ENCODE measurements at regions not wholly inside any gene's neighbourhood (a gene's known extent, or its start where the extent isn't known, plus 50 kb on each side); places are given as distances from the start of the nearest gene placed in this dataset.

DNA sequence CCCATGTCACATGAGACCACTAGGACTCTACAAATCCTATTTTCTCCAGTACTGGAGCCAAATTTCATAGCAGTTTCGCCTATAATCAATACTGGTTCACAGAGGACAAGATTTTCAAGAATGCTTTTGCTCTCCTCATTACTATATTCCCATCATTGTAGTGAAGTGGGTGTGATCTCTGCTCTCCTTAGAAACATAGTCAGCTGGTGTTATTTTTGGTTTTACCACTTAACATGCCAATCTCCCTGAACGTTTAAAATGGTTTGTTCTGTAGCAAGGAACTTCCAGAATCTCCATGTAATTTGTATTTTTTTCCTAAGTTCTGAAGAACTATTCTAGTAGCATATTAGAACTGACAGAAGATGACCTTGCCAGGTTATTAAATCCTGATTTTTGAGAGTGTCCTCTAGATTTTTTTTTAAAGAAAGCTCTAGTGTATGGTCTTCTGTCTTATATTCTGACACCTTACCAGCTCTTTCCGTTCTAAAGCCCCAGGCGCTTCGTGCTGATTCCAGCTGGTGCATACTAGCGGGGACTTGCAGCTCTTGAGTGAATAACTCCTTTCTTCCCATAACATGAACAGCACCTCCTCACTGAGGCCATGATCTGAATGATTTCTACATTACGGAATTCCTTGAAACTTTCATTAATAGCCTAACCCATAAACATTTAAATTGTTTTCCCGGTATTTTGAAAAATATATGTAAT lies 1372.9 kb downstream of the TECRL start:
- no peaks in the 10 kb centered on the region for H3K27me3 Mint-ChIP-seq
- DNase-seq = no peak
- no peak overlapping the region for H3K4me3 Mint-ChIP-seq
- no peaks in the 10 kb centered on the region for H3K36me3 Mint-ChIP-seq (ENCODE audit: low read depth)
- no peaks in the 10 kb centered on the region for H3K4me1 Mint-ChIP-seq
- ChIA-PET CTCF (no interaction called here), POLR2A (no interaction called here)
- H3K9me3 Mint-ChIP-seq = peaks cover 12% of the 10 kb centered on the region
- H3K27ac Mint-ChIP-seq = no peak overlapping the region

DNA sequence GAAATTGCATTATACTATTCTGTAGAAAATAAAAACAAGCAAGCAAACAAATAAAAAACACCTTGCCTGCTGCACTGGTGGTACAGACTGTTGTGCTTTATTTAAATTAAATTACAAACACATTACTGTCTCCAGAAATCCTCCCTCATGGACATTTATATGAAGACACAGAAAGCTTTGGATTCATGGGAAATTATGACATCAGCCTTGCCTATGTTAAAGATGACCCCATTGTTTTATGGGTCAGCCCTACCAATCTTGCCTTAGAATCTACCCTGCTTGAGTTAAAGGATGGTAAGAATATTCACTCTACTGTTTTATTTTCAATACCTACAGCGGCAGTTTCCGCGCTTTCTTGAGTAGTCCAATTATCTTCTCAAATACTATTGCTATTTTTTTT lies 1379.9 kb downstream of the TECRL start:
- POLR2A ChIA-PET = no interaction called here
- CTCF ChIA-PET = no interaction called here
- Mint-ChIP-seq H3K36me3 (ENCODE audit: low read depth) (no peaks in the 10 kb centered on the region), H3K4me1 (no peaks in the 10 kb centered on the region), H3K27me3 (no peaks in the 10 kb centered on the region), H3K9me3 (peaks cover 6% of the 10 kb centered on the region), H3K27ac (no peak overlapping the region), H3K4me3 (no peak overlapping the region)
- no peak for DNase-seq

DNA sequence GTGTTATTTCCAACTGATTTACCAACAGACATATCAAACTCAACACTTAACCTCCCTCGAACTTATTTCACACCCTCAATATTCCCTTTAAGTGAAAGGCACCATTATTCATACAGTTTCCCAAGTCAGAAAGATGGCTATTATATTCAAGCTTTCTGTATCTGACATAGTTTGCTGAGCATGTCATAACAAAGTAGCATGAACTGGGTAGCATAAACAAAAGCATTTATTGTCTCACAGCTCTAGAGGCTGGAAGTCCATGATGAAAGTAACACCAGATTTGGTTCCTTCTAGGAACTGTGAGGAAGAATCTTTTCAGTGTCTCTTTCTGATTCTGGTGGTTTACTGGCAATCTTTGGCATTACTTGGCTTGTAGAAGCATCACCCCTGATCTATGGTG lies 1388.6 kb downstream of the TECRL start:
- Mint-ChIP-seq H3K27me3 (no peaks in the 10 kb centered on the region), H3K4me3 (no peak overlapping the region), H3K27ac (no peak overlapping the region), H3K9me3 (peaks cover 17% of the 10 kb centered on the region), H3K36me3 (ENCODE audit: low read depth) (no peaks in the 10 kb centered on the region), H3K4me1 (no peaks in the 10 kb centered on the region)
- ChIA-PET CTCF (no interaction called here), POLR2A (no interaction called here)
- DNase-seq = no peak

DNA sequence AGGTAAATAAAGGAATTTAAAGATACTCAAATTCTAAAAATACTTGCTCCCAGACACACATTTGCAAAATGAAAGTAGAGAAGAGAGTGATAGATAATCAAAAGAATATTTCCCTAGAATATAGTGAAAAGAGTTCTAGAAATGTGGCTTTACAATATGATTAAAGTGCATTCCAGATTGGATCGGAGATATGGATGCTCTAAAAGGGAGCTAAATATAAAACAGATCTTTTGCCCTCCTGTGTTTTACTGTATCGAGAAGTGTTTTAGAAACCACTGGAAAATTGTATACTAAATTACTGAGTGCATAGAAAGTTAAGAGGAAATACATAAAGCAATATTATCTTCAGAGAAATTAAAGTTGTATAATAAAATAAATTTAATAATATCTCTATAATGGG lies 1392.0 kb downstream of the TECRL start:
- POLR2A ChIA-PET = no interaction called here
- Mint-ChIP-seq H3K27ac (no peak overlapping the region), H3K4me3 (no peak overlapping the region), H3K27me3 (no peaks in the 10 kb centered on the region), H3K36me3 (ENCODE audit: low read depth) (no peaks in the 10 kb centered on the region), H3K4me1 (no peaks in the 10 kb centered on the region), H3K9me3 (peaks cover 13% of the 10 kb centered on the region)
- CTCF ChIA-PET = no interaction called here
- DNase-seq = no peak

DNA sequence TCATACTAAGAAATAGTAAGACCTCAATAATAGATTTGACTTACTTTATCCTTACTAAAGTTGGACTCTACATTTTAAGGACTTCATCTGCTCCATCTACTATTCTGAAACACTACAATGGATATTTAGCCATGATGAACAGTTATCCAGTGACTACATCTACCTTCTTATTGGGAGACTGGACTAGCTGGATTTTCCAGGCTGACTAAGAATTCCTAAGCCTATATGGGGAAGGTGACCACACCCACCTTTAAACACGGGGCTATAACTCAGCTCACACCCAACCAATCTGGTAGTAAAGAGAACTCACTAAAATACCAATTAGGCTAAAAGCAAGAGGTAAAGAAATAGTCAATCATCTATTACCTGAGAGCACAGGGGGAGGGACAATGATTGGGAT lies 1438.4 kb downstream of the TECRL start:
- H3K4me3 Mint-ChIP-seq = no peak overlapping the region

DNA sequence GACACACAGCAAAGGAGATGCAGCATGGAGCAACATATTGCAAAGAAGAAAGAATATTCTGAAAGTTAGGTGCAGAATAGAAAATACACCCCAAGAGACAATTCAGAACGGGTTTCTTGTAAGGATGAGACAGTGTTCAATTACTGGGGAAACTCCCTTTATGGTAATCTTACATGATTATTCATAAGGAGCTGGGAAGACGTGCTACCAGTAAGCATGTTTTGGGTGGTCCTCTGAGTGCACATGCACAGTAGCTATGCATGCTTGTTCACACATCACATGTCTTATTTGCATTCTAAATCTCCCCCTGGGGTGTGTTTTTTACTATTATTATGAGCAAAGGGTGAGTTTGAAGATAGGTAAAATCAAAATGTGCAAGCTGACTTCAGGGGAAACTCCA lies 1448.8 kb downstream of the TECRL start:
- POLR2A ChIA-PET = no interaction called here
- CTCF ChIA-PET = no interaction called here
- no peak overlapping the region for H3K4me3 Mint-ChIP-seq

More for the DNA sequence above, 1438.4 kb downstream of the TECRL start:
- no peaks in the 10 kb centered on the region for H3K36me3 Mint-ChIP-seq (ENCODE audit: low read depth)
- no peaks in the 10 kb centered on the region for H3K4me1 Mint-ChIP-seq
- peaks cover 13% of the 10 kb centered on the region for H3K9me3 Mint-ChIP-seq
- ChIA-PET POLR2A (no interaction called here), CTCF (no interaction called here)
- no peak overlapping the region for H3K27ac Mint-ChIP-seq
- no peaks in the 10 kb centered on the region for H3K27me3 Mint-ChIP-seq
- DNase-seq = no peak

DNA sequence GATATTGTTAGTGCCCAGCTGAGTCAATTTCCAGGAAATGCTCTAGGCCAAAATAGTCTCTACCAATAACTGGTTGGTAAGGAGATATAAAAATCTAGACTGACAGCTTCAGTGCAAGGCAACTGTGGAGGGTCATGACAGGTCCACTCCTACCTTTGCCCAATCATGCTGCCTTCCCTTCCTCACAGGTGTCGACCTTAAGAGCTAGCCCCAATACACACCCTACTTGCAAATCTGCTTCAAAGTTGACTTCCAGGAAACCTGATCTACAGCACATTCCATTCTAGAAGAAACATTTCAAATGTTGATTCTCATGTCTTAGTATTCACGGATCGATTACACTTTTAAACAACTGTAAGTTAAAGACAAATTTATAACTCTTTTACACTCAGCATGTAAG lies 1455.5 kb downstream of the TECRL start:
- H3K27me3 Mint-ChIP-seq = no peaks in the 10 kb centered on the region
- POLR2A ChIA-PET = no interaction called here
- no peak overlapping the region for H3K27ac Mint-ChIP-seq
- H3K4me1 Mint-ChIP-seq = no peaks in the 10 kb centered on the region
- no peak overlapping the region for H3K4me3 Mint-ChIP-seq
- peaks cover 9% of the 10 kb centered on the region for H3K9me3 Mint-ChIP-seq
- no peak for DNase-seq
- H3K36me3 Mint-ChIP-seq (ENCODE audit: low read depth) = no peaks in the 10 kb centered on the region
- CTCF ChIA-PET = no interaction called here

More for the DNA sequence above, 1448.8 kb downstream of the TECRL start:
- DNase-seq = no peak
- Mint-ChIP-seq H3K36me3 (ENCODE audit: low read depth) (no peaks in the 10 kb centered on the region), H3K9me3 (peaks cover 2% of the 10 kb centered on the region), H3K4me1 (no peaks in the 10 kb centered on the region), H3K27ac (no peak overlapping the region), H3K27me3 (no peaks in the 10 kb centered on the region)

DNA sequence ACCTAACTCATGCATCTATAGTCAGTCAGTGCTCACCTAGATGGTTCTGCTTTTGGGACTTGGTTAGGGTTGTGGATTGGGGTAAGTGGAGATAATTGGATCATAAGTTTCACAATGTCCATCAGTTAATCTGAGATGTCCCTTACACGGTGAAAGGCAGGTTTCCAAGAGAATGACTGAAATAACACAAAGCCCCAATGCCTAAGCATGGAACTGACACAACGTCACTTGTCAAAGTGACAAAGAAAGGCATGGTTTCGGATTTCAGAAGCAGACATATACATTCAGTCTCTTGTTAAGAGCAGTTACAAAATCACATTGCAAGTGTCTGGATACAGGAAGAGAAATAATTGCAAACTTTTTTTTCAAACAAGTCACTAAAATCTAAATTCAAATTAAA lies 1456.9 kb downstream of the TECRL start:
- no peak overlapping the region for H3K27ac Mint-ChIP-seq
- peaks cover 9% of the 10 kb centered on the region for H3K9me3 Mint-ChIP-seq
- no peaks in the 10 kb centered on the region for H3K36me3 Mint-ChIP-seq (ENCODE audit: low read depth)
- POLR2A ChIA-PET = no interaction called here
- H3K4me3 Mint-ChIP-seq = no peak overlapping the region
- no peaks in the 10 kb centered on the region for H3K4me1 Mint-ChIP-seq
- CTCF ChIA-PET = no interaction called here
- DNase-seq = no peak
- H3K27me3 Mint-ChIP-seq = no peaks in the 10 kb centered on the region

DNA sequence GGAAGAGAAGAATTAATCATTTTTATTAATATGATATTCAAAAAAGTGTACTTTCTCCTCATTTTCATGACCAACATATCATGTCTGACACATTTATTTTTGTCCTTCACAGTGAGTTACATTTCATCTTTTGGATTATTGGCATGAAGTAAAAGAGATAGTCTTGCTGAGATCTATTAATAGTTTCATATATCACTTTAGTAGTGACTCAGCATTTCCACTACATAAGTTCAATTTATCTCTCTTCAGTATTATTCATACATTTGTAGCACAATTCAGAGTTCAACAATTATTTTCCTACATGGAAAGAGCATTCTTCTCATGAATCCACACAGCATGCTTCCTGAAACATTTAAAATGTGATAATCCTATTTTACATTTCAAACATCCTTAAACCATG lies 1461.1 kb downstream of the TECRL start:
- POLR2A ChIA-PET = no interaction called here
- CTCF ChIA-PET = no interaction called here
- H3K27me3 Mint-ChIP-seq = no peaks in the 10 kb centered on the region

DNA sequence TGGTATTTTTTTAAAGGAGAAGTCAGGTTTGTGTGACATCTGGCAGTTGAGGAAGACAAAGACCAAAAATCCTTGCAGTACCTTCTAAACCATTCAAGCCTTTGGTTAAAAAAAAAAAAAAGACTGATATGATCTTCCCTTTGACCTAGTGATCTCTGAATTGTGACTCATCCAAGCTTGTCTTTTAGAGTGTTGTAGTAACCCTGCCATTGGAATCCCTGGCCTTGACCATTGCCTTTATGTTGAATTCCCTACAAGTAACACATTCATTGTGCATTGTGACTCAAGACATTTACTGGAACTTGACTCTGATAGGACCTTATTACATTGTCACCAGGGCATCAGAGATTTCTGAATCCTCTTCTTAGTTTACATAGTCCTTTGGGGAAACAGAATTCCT lies 1469.0 kb downstream of the TECRL start:
- no peak overlapping the region for H3K27ac Mint-ChIP-seq
- CTCF ChIA-PET = no interaction called here
- H3K4me3 Mint-ChIP-seq = no peak overlapping the region
- H3K27me3 Mint-ChIP-seq = no peaks in the 10 kb centered on the region
- peaks cover 11% of the 10 kb centered on the region for H3K9me3 Mint-ChIP-seq
- POLR2A ChIA-PET = no interaction called here
- no peaks in the 10 kb centered on the region for H3K4me1 Mint-ChIP-seq
- no peaks in the 10 kb centered on the region for H3K36me3 Mint-ChIP-seq (ENCODE audit: low read depth)
- DNase-seq = no peak

More for the DNA sequence above, 1461.1 kb downstream of the TECRL start:
- Mint-ChIP-seq H3K4me1 (no peaks in the 10 kb centered on the region), H3K36me3 (ENCODE audit: low read depth) (no peaks in the 10 kb centered on the region), H3K27ac (no peak overlapping the region), H3K4me3 (no peak overlapping the region), H3K9me3 (peaks cover 2% of the 10 kb centered on the region)
- DNase-seq = no peak

DNA sequence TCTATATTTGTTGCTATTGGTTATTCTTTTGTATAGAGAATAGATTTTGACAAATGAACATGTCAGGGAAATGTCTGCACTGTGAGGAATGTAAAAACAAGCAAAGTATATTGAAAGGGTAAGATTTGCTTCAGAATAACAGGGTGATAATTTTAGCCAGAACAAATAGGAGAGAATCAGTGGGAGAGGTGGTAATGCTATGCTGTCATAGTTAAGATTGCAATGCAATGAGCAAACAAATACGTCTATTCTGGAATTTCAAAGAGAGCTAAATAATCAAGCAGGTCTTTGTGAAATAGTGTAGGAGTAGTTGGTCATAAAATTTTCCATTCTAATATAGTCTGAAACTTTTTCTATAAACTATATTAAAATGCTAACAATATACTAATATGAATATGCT lies 1478.4 kb downstream of the TECRL start:
- Mint-ChIP-seq H3K4me1 (no peaks in the 10 kb centered on the region), H3K36me3 (ENCODE audit: low read depth) (no peaks in the 10 kb centered on the region)

DNA sequence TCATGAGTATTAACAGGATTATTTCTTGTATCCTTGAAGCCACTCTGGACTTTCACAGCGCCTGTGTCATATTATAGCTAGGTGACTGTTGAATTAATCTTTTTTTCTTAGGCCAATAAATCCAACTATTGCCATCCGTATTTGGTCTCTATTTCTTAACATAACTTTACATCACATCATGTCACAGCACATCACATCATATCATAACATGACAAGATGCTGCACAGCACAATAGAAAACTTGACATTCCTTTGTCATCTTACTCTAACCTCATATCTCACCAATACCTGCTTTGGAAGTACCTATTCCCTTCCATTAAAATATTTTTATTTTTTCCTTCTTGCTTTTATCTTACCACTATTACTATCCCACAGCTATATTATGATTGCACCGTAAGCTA lies 1480.8 kb downstream of the TECRL start:
- Mint-ChIP-seq H3K27me3 (no peaks in the 10 kb centered on the region), H3K36me3 (ENCODE audit: low read depth) (no peaks in the 10 kb centered on the region), H3K4me3 (no peak overlapping the region), H3K9me3 (peaks cover 5% of the 10 kb centered on the region), H3K27ac (no peak overlapping the region), H3K4me1 (no peaks in the 10 kb centered on the region)
- CTCF ChIA-PET = no interaction called here
- POLR2A ChIA-PET = no interaction called here
- no peak for DNase-seq

More for the DNA sequence above, 1478.4 kb downstream of the TECRL start:
- DNase-seq = no peak
- H3K27ac Mint-ChIP-seq = no peak overlapping the region
- ChIA-PET POLR2A (no interaction called here), CTCF (no interaction called here)
- peaks cover 11% of the 10 kb centered on the region for H3K9me3 Mint-ChIP-seq
- no peak overlapping the region for H3K4me3 Mint-ChIP-seq
- H3K27me3 Mint-ChIP-seq = no peaks in the 10 kb centered on the region

DNA sequence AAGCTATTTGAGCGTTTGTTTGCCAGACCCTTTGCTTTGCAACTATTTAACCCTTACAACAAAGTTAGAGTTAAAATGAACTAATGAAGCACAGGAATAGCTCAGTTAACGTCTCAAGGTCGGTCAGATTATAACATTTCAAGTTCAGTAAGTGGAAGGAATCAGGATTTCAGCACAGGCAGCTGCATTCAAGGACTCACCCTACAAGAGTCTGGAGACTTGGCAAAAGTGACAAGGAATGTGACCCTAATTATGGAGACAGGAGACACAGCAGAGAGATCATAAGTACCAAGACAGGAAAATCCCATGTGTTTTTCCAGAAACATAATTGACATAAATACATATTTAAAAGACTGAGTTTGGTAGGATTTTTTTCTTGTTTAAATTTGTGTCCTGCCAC lies 1481.7 kb downstream of the TECRL start:
- Mint-ChIP-seq H3K9me3 (peaks cover 5% of the 10 kb centered on the region), H3K4me1 (no peaks in the 10 kb centered on the region), H3K27ac (no peak overlapping the region), H3K27me3 (no peaks in the 10 kb centered on the region), H3K36me3 (ENCODE audit: low read depth) (no peaks in the 10 kb centered on the region), H3K4me3 (no peak overlapping the region)
- CTCF ChIA-PET = no interaction called here
- DNase-seq = no peak
- POLR2A ChIA-PET = no interaction called here

DNA sequence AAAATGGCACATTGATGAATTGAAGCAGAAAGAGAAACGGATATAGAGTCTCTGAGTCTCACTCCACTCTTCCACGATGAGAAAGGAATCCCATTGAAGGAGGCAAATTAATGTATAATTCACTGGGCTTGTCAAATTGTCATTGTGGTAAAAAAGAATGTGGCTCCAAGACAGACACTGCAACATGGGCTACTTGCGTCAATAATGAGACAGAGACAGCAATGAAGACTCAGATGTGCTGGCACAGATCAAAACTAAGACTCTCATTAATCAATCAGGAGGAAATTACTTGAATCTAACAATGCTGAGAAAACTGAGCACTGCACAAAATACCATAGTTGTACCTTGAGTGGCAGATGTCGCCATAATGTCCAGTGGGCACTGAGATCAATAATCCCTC lies 1485.5 kb downstream of the TECRL start:
- H3K4me3 Mint-ChIP-seq = no peak overlapping the region
- POLR2A ChIA-PET = no interaction called here

More for the DNA sequence above, 1485.5 kb downstream of the TECRL start:
- H3K4me1 Mint-ChIP-seq = no peaks in the 10 kb centered on the region
- no peaks in the 10 kb centered on the region for H3K27me3 Mint-ChIP-seq
- CTCF ChIA-PET = no interaction called here
- H3K9me3 Mint-ChIP-seq = peaks cover 5% of the 10 kb centered on the region
- H3K27ac Mint-ChIP-seq = no peak overlapping the region
- no peaks in the 10 kb centered on the region for H3K36me3 Mint-ChIP-seq (ENCODE audit: low read depth)
- DNase-seq = no peak

Data from activated CD4-positive, alpha-beta T cell treated with anti-CD3 and anti-CD28 coated beads, Interleukin-2, amount 10 ng/mL, durations not matched to agents 7 days and 5 days (primary cell).